DOHH2 (cell line): ENCODE measurements at regions not wholly inside any gene's neighbourhood (a gene's known extent, or its start where the extent isn't known, plus 50 kb on each side); places are given as distances from the start of the nearest gene placed in this dataset.

Experiments used
- H3F3A ChIP-seq: fragments of 200-600 bp; sonication (generic), shearing (Covaris generic); 2 replicates; pipeline ENCODE4 v1.6.0; 2016; ENCODE audit warnings: antibody characterized with exemption, mild to moderate bottlenecking; ENCODE audit not compliant: control insufficient read depth, insufficient read depth
- H3K27ac ChIP-seq: fragments of 200-600 bp; sonication (generic); 2 replicates; pipeline ENCODE4 v1.5.1; 2014; ENCODE audit warnings: low read depth, mild to moderate bottlenecking, low read length, moderate library complexity
- H3K27me3 ChIP-seq: fragments of 200-600 bp; sonication (generic); 2 replicates; pipeline ENCODE4 v1.6.1; 2014; ENCODE audit warnings: mild to moderate bottlenecking, low read length, mixed read lengths; ENCODE audit not compliant: control insufficient read depth
- H3K36me3 ChIP-seq: fragments of 200-600 bp; sonication (generic); 2 replicates; pipeline ENCODE4 v1.6.1; 2014; ENCODE audit warnings: mild to moderate bottlenecking, low read length, moderate library complexity, mixed read lengths; ENCODE audit not compliant: control insufficient read depth
- H3K4me1 ChIP-seq: fragments of 200-600 bp; sonication (generic); 2 replicates; pipeline ENCODE4 v1.6.1; 2014; ENCODE audit warnings: mild to moderate bottlenecking, low read length, mixed read lengths; ENCODE audit not compliant: control insufficient read depth
- H3K4me2 ChIP-seq: fragments of 200-600 bp; sonication (generic); 2 replicates; pipeline ENCODE4 v1.6.0; 2014; ENCODE audit warnings: mild to moderate bottlenecking, low read length, moderate library complexity
- H3K4me3 ChIP-seq: fragments of 200-600 bp; sonication (generic); 2 replicates; pipeline ENCODE4 v1.5.1; 2014; ENCODE audit warnings: mild to moderate bottlenecking, low read length, mixed read lengths
- H3K79me2 ChIP-seq: fragments of 200-600 bp; sonication (generic); 2 replicates; pipeline ENCODE4 v1.6.1; 2014; ENCODE audit warnings: mild to moderate bottlenecking, low read length, mixed read lengths; ENCODE audit not compliant: control insufficient read depth
- H3K9me2 ChIP-seq: fragments of 200-600 bp; sonication (generic); replicated peaks from 2 replicates; pipeline ENCODE4 v1.6.1; 2014; ENCODE audit warnings: mild to moderate bottlenecking, low read length, mixed read lengths; ENCODE audit not compliant: control insufficient read depth
- H3K9me3 ChIP-seq: fragments of 200-600 bp; sonication (generic); 2 replicates; pipeline ENCODE4 v1.6.1; 2014; ENCODE audit warnings: antibody characterized with exemption, low read length, mixed read lengths; ENCODE audit not compliant: control insufficient read depth, insufficient read depth
- H4K20me1 ChIP-seq: fragments of 200-600 bp; sonication (generic); 2 replicates; pipeline ENCODE4 v1.6.0; 2014; ENCODE audit warnings: low read depth, mild to moderate bottlenecking, antibody characterized with exemption, low read length, moderate library complexity; ENCODE audit not compliant: control insufficient read depth, insufficient read depth
- EZH2phosphoT487 ChIP-seq: fragments of 200-600 bp; sonication (generic); IDR thresholded peaks from 2 replicates; pipeline ENCODE4 v1.6.1; 2017; ENCODE audit warnings: borderline replicate concordance, mild to moderate bottlenecking, antibody characterized with exemption, low read length, moderate library complexity, mixed read lengths
- TF ChIP-seq, protein P1 (sequence below): fragments of 200-600 bp; sonication (generic); IDR thresholded peaks from one replicate; pipeline ENCODE4 v1.5.1; 2014; ENCODE audit warnings: antibody characterized with exemption, mild to moderate bottlenecking, low read depth, low read length; ENCODE audit not compliant: poor library complexity, severe bottlenecking

DNA sequence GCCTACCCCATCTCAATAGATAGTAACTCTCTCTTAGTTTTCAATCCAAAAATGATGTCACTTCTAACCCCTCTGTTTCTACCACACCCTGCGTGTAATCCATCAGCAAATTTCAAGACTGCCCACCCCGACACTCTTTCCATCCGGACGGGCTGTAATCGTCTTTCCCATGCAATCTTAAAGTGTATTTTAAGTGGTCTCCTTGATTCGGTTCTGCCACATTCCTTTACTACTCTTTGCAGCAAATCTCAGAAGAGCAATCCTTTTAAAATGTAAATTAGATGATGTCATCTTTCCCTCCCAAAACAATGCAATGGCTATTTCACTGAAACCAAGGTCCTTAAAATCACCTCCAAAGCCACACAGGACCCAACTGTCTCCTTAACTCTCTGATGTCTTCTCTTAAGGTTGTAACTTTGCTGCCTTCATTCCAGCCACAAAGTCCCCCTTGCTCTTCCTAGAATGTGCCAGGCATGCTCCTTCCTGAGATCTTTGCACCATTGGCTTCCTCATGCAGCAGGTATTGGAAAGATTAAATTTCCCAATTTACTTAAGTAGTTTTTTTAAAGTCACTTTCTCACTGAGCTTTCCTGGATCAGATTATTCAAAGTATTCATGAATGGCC lies 932.5 kb upstream of the WWC1 start:
- no peaks in the 10 kb centered on the region for H3K4me1 ChIP-seq
- H3K27ac ChIP-seq: no peak overlapping the region
- no peaks in the 10 kb centered on the region for H3F3A ChIP-seq
- TF ChIP-seq EZH2phosphoT487: no peak
- TF ChIP-seq, protein P1, sequence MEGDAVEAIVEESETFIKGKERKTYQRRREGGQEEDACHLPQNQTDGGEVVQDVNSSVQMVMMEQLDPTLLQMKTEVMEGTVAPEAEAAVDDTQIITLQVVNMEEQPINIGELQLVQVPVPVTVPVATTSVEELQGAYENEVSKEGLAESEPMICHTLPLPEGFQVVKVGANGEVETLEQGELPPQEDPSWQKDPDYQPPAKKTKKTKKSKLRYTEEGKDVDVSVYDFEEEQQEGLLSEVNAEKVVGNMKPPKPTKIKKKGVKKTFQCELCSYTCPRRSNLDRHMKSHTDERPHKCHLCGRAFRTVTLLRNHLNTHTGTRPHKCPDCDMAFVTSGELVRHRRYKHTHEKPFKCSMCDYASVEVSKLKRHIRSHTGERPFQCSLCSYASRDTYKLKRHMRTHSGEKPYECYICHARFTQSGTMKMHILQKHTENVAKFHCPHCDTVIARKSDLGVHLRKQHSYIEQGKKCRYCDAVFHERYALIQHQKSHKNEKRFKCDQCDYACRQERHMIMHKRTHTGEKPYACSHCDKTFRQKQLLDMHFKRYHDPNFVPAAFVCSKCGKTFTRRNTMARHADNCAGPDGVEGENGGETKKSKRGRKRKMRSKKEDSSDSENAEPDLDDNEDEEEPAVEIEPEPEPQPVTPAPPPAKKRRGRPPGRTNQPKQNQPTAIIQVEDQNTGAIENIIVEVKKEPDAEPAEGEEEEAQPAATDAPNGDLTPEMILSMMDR: no peak
- no peaks in the 10 kb centered on the region for H3K27me3 ChIP-seq
- H3K36me3 ChIP-seq: no peaks in the 10 kb centered on the region
- no peaks in the 10 kb centered on the region for H3K9me2 ChIP-seq
- no peak overlapping the region for H3K4me3 ChIP-seq
- H3K9me3 ChIP-seq: no peaks in the 10 kb centered on the region
- no peaks in the 10 kb centered on the region for H4K20me1 ChIP-seq
- no peak overlapping the region for H3K4me2 ChIP-seq
- no peaks in the 10 kb centered on the region for H3K79me2 ChIP-seq

DNA sequence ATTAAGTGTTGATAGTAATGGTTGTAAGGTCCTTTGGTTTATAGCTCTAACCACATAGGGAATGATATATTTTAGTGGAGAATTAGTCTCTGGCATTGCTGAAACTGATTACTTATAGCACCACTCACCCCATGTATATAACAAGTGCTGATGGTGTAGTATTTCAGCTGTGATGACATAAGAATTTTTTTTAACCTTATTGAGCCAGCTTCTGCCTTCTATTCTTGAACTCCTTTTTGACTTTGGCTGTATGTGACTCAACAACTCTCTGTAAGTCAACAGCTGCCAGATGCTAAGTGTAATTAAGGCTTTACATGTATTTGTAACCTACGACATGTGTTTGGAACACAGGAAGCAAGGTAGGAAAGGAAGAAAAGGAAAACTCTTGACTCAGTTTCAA lies 929.6 kb upstream of the WWC1 start:
- TF ChIP-seq, protein P1: no peak
- no peak for TF ChIP-seq EZH2phosphoT487
- no peak overlapping the region for H3K4me2 ChIP-seq
- H3K27ac ChIP-seq: no peak overlapping the region
- H3K4me3 ChIP-seq: no peak overlapping the region
- H3K27me3 ChIP-seq: no peaks in the 10 kb centered on the region
- H3F3A ChIP-seq: no peaks in the 10 kb centered on the region
- no peaks in the 10 kb centered on the region for H4K20me1 ChIP-seq
- no peaks in the 10 kb centered on the region for H3K9me3 ChIP-seq
- no peaks in the 10 kb centered on the region for H3K4me1 ChIP-seq
- no peaks in the 10 kb centered on the region for H3K79me2 ChIP-seq
- H3K36me3 ChIP-seq: no peaks in the 10 kb centered on the region
- no peaks in the 10 kb centered on the region for H3K9me2 ChIP-seq

DNA sequence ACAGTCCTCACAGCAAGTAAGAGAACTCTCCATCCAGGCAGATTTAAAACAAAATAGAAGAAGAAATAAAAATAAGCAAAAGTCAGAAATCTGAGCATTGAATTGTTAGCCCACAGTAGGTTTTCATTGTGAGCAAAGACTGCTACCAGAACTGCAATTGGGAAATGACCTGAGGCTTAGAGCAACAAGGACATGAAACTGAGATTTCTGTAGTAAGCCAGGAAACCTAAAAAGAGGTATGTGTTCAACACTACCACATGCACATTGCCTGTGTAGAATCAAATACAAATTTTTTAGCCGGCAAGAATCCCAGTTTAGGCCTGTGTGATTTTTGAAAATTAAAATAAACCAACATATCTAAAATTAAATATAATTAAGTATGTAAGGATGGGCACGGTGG lies 928.4 kb upstream of the WWC1 start:
- Histone ChIP-seq H3K4me1 (no peaks in the 10 kb centered on the region), H3K36me3 (no peaks in the 10 kb centered on the region), H3K9me3 (no peaks in the 10 kb centered on the region), H4K20me1 (no peaks in the 10 kb centered on the region), H3K9me2 (no peaks in the 10 kb centered on the region), H3K4me2 (no peak overlapping the region), H3K27ac (no peak overlapping the region), H3K27me3 (no peaks in the 10 kb centered on the region), H3K4me3 (no peak overlapping the region), H3K79me2 (no peaks in the 10 kb centered on the region), H3F3A (no peaks in the 10 kb centered on the region)
- TF ChIP-seq, protein P1: no peak
- no peak for TF ChIP-seq EZH2phosphoT487

DNA sequence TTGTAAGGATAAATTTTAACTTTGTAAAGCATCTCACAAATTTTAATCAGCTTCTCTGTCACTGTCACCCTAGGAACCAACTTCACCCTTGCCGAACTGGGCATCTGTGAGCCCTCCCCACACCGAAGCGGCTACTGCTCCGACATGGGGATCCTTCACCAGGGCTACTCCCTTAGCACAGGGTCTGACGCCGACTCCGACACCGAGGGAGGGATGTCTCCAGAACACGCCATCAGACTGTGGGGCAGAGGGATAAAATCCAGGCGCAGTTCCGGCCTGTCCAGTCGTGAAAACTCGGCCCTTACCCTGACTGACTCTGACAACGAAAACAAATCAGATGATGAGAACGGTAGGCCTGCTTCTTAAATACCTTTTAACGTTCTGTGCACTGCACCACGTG lies 916.3 kb upstream of the WWC1 start:
- Histone ChIP-seq H3K79me2 (no peaks in the 10 kb centered on the region), H3K4me1 (no peaks in the 10 kb centered on the region), H4K20me1 (no peaks in the 10 kb centered on the region), H3K4me3 (no peak overlapping the region), H3K27ac (no peak overlapping the region), H3K27me3 (no peaks in the 10 kb centered on the region), H3K9me3 (no peaks in the 10 kb centered on the region), H3K9me2 (no peaks in the 10 kb centered on the region), H3K4me2 (no peak overlapping the region), H3F3A (no peaks in the 10 kb centered on the region), H3K36me3 (no peaks in the 10 kb centered on the region)
- TF ChIP-seq EZH2phosphoT487: no peak
- TF ChIP-seq, protein P1: no peak
